ENCODE measurements at regions not wholly inside any gene's neighbourhood (a gene's known extent, or its start where the extent isn't known, plus 50 kb on each side); places are given as distances from the start of the nearest gene placed in this dataset.
"Not testable (repeated sequence)": the region's sequence is repeated elsewhere in the genome, so short reads cannot be mapped to it uniquely, and the experiment has no call there.

- no peak overlapping the region for H3K4me3 ChIP-seq (ENCODE audit: low read depth, low read length)
- no peak for TF ChIP-seq CTCF (IDR thresholded peaks at IDR 0.05; ENCODE audit: borderline replicate concordance, insufficient read depth, low read depth, low read length)
These were observed 965.6 kb downstream of the XPNPEP1 start for GRCh38 chr10:108957681-108958080.

GRCh38 chr10:108956149-108956548 is 967.2 kb downstream of the XPNPEP1 start:
- TF ChIP-seq CTCF (IDR thresholded peaks at IDR 0.05; ENCODE audit: borderline replicate concordance, insufficient read depth, low read depth, low read length), result no peak
- H3K4me3 ChIP-seq (ENCODE audit: low read depth, low read length), result no peak overlapping the region

GRCh38 chr10:108920029-108920428 is 1003.3 kb downstream of the XPNPEP1 start:
- H3K4me3 ChIP-seq (ENCODE audit: low read depth, low read length), result not testable (repeated sequence)

- no peak overlapping the region for H3K4me3 ChIP-seq (ENCODE audit: low read depth, low read length)
- TF ChIP-seq CTCF (IDR thresholded peaks at IDR 0.05; ENCODE audit: borderline replicate concordance, insufficient read depth, low read depth, low read length), result no peak
These were observed 1010.0 kb downstream of the XPNPEP1 start for GRCh38 chr10:108913300-108913699.

GRCh38 chr10:108911814-108912541 is 1011.3 kb downstream of the XPNPEP1 start:
- peak; percentile 37; the same call in 1 of the 2 replicates for TF ChIP-seq CTCF (IDR thresholded peaks at IDR 0.05; ENCODE audit: borderline replicate concordance, insufficient read depth, low read depth, low read length)
- no peak overlapping the region for H3K4me3 ChIP-seq (ENCODE audit: low read depth, low read length)

- no peak overlapping the region for H3K4me3 ChIP-seq (ENCODE audit: low read depth, low read length)
- no peak for TF ChIP-seq CTCF (IDR thresholded peaks at IDR 0.05; ENCODE audit: borderline replicate concordance, insufficient read depth, low read depth, low read length)
These were observed 1015.2 kb downstream of the XPNPEP1 start for GRCh38 chr10:108908096-108908495.

GRCh38 chr10:108905821-108906220 is 1017.5 kb downstream of the XPNPEP1 start:
- TF ChIP-seq CTCF (IDR thresholded peaks at IDR 0.05; ENCODE audit: borderline replicate concordance, insufficient read depth, low read depth, low read length), result no peak
- no peak overlapping the region for H3K4me3 ChIP-seq (ENCODE audit: low read depth, low read length)
